Type B pancreatic cell (in vitro differentiated cells): ENCODE measurements at regions not wholly inside any gene's neighbourhood (a gene's known extent, or its start where the extent isn't known, plus 50 kb on each side); places are given as distances from the start of the nearest gene placed in this dataset.

Experiments
- DNase-seq: peaks from one replicate; pipeline ENCODE4 v3.0.0; 2021; ENCODE audit warnings: mixed read lengths; ENCODE audit not compliant: unreplicated experiment; ENCODE audit errors: extremely low spot score
- H3K27ac Mint-ChIP-seq: 2 replicates; pipeline ENCODE4 v1.8.0; 2021; ENCODE audit warnings: mild to moderate bottlenecking, mixed read lengths
- H3K27me3 Mint-ChIP-seq: 2 replicates; pipeline ENCODE4 v1.8.0; 2021; ENCODE audit warnings: mixed read lengths
- H3K36me3 Mint-ChIP-seq: 2 replicates; pipeline ENCODE4 v1.8.0; 2021; ENCODE audit warnings: mixed read lengths
- H3K4me1 Mint-ChIP-seq: one replicate; pipeline ENCODE4 v1.8.0; 2021; ENCODE audit warnings: mixed read lengths; ENCODE audit not compliant: unreplicated experiment
- H3K4me3 Mint-ChIP-seq: 2 replicates; pipeline ENCODE4 v1.8.0; 2021; ENCODE audit warnings: mild to moderate bottlenecking, mixed read lengths
- H3K9me3 Mint-ChIP-seq: 2 replicates; pipeline ENCODE4 v1.8.0; 2021; ENCODE audit warnings: mixed read lengths
- CTCF ChIP-seq: fragments of 200-600 bp; sonication (generic); conservative IDR thresholded peaks from 2 replicates; pipeline ENCODE4 v1.5.0; 2021; ENCODE audit warnings: antibody characterized with exemption, mild to moderate bottlenecking

DNA sequence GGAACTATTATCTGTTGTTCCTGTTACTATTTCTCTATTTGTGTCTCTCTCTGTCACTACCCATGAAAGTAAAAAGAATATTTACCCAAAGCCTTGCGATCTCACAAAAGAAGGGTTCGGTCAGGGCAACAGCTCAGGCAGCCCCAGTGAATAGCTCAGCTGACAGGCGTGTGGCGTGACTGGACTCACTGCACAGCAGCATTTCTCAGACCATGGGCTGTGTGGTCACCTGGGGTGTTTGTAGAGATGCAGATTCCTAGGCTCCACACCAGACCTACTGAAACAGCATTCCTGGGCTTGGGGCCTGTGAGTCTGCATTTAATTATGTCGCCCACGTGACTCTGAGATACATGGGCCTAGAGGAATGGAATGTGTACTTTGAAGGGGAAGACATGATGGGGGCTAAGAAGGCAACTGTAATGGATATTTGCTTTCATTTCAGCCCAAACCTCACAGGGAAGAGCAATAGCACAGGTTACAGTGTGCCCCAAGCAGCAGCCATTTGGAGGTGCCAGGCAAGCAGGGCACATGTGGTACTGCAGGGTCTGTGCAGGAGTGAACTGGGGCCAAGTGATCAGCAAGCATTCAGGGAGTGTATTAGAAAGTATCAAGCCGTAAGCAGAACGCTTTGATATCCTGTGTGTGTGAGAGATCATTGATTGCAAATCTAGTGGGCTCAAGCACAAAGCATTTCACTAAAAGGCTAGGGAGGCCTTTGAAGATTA, 90.4 kb upstream of the RBMS1 start:
- Mint-ChIP-seq H3K9me3 (no peaks in the 10 kb centered on the region), H3K27me3 (no peaks in the 10 kb centered on the region), H3K4me1 (peaks cover 23% of the 10 kb centered on the region), H3K27ac (peak overlapping the region; percentile 5), H3K36me3 (peaks cover 3% of the 10 kb centered on the region), H3K4me3 (peak overlapping the region; percentile 30)
- no peak for DNase-seq
- TF ChIP-seq CTCF, result no peak

GRCh38 chr2:160584972-160585494, 91.4 kb upstream of the RBMS1 start:
- H3K27me3 Mint-ChIP-seq, result no peaks in the 10 kb centered on the region
- no peaks in the 10 kb centered on the region for H3K9me3 Mint-ChIP-seq
- peaks cover 23% of the 10 kb centered on the region for H3K4me1 Mint-ChIP-seq

DNA sequence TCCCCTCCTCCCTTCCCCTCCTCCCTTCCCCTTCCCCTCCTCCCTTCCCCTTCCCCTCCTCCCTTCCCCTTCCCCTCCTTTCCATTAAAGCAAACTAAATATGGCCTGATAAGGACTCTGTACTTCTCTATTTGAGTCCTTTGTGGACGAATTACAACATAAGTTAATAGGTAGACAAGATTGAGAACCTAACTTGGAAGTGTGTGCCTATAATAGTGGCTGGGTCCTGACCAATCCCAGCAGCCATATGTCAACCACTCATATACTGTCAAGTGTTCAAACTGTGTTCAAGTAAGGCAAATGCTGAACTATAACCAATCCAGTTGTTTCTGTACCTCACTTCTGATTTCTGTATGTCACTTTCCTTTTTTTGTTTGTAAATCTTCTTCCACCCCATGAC, 97.1 kb upstream of the RBMS1 start:
- peaks cover 3% of the 10 kb centered on the region for H3K36me3 Mint-ChIP-seq
- H3K4me1 Mint-ChIP-seq, result no peaks in the 10 kb centered on the region
- H3K27ac Mint-ChIP-seq, result no peak overlapping the region
- H3K4me3 Mint-ChIP-seq, result no peak overlapping the region
- H3K27me3 Mint-ChIP-seq, result no peaks in the 10 kb centered on the region
- DNase-seq, result no peak
- TF ChIP-seq CTCF, result no peak
- no peaks in the 10 kb centered on the region for H3K9me3 Mint-ChIP-seq

More at GRCh38 chr2:160584972-160585494, 91.4 kb upstream of the RBMS1 start:
- no peak for TF ChIP-seq CTCF
- Mint-ChIP-seq H3K4me3 (no peak overlapping the region), H3K27ac (no peak overlapping the region), H3K36me3 (peaks cover 3% of the 10 kb centered on the region)
- no peak for DNase-seq

GRCh38 chr2:160592401-160592800, 98.8 kb upstream of the RBMS1 start:
- no peak overlapping the region for H3K27ac Mint-ChIP-seq
- no peaks in the 10 kb centered on the region for H3K4me1 Mint-ChIP-seq
- H3K9me3 Mint-ChIP-seq, result no peaks in the 10 kb centered on the region
- no peak for TF ChIP-seq CTCF
- H3K36me3 Mint-ChIP-seq, result peaks cover 3% of the 10 kb centered on the region
- no peak overlapping the region for H3K4me3 Mint-ChIP-seq
- DNase-seq, result no peak
- no peaks in the 10 kb centered on the region for H3K27me3 Mint-ChIP-seq

- Mint-ChIP-seq H3K4me3 (no peak overlapping the region), H3K4me1 (no peaks in the 10 kb centered on the region), H3K27ac (no peak overlapping the region), H3K36me3 (peaks cover 3% of the 10 kb centered on the region), H3K27me3 (no peaks in the 10 kb centered on the region), H3K9me3 (no peaks in the 10 kb centered on the region)
- TF ChIP-seq CTCF, result no peak
- no peak for DNase-seq
Measured at GRCh38 chr2:160592993-160593392, 99.4 kb upstream of the RBMS1 start.
